SU-DHL-6 (cell line): ENCODE measurements at regions not wholly inside any gene's neighbourhood (a gene's known extent, or its start where the extent isn't known, plus 50 kb on each side); places are given as distances from the start of the nearest gene placed in this dataset.

Experiments used
- H2AFZ ChIP-seq: fragments of 200-600 bp; sonication (generic); 2 replicates; pipeline ENCODE4 v1.6.1; 2014; ENCODE audit warnings: low read depth, mild to moderate bottlenecking, moderate library complexity, mixed read lengths, antibody characterized with exemption, low read length; ENCODE audit not compliant: severe bottlenecking
- H3F3A ChIP-seq: fragments of 200-600 bp; shearing (Covaris generic); 2 replicates; pipeline ENCODE4 v1.6.0; 2016; ENCODE audit warnings: antibody characterized with exemption, mild to moderate bottlenecking; ENCODE audit not compliant: insufficient read depth
- H3K27ac ChIP-seq: fragments of 200-600 bp; sonication (generic); 2 replicates; pipeline ENCODE4 v1.5.1; 2016; ENCODE audit warnings: low read depth, mild to moderate bottlenecking, low read length, moderate library complexity, mixed read lengths
- H3K27me3 ChIP-seq: fragments of 200-600 bp; sonication (generic), shearing (Covaris generic); 2 replicates; pipeline ENCODE4 v1.6.0; 2014; ENCODE audit warnings: mild to moderate bottlenecking, low read length
- H3K36me3 ChIP-seq: fragments of 200-600 bp; sonication (generic); 2 replicates; pipeline ENCODE4 v1.6.1; 2014; ENCODE audit warnings: mild to moderate bottlenecking, low read length, mixed read lengths
- H3K4me2 ChIP-seq: fragments of 300-600, 200-600 bp; shearing (Covaris generic), sonication (generic); 2 replicates; pipeline ENCODE4 v1.6.0; 2014; ENCODE audit warnings: low read length, low read depth, mild to moderate bottlenecking; ENCODE audit not compliant: poor library complexity, severe bottlenecking
- H3K4me3 ChIP-seq: fragments of 200-600 bp; sonication (generic); 2 replicates; pipeline ENCODE4 v1.5.1; 2014; ENCODE audit warnings: antibody characterized with exemption, low read length, mild to moderate bottlenecking, mixed read lengths; ENCODE audit not compliant: insufficient read depth, poor library complexity, severe bottlenecking
- H3K79me2 ChIP-seq: fragments of 200-600 bp; sonication (generic); 2 replicates; pipeline ENCODE4 v1.6.1; 2014; ENCODE audit warnings: mild to moderate bottlenecking, low read length, moderate library complexity; ENCODE audit not compliant: insufficient read depth
- H3K9ac ChIP-seq: fragments of 200-600 bp; sonication (generic); 2 replicates; pipeline ENCODE4 v1.7.0; 2014; ENCODE audit warnings: mild to moderate bottlenecking, low read length
- H3K9me2 ChIP-seq: fragments of 200-600 bp; sonication (generic); replicated peaks from 2 replicates; pipeline ENCODE4 v1.6.1; 2014; ENCODE audit warnings: low read length; ENCODE audit not compliant: insufficient read depth
- H3K9me3 ChIP-seq: fragments of 200-600 bp; sonication (generic); 2 replicates; pipeline ENCODE4 v1.6.1; 2014; ENCODE audit warnings: low read length, mixed read lengths; ENCODE audit not compliant: insufficient read depth
- H4K20me1 ChIP-seq: fragments of 200-600 bp; sonication (generic); 2 replicates; pipeline ENCODE4 v1.6.1; 2014; ENCODE audit warnings: low read depth, mild to moderate bottlenecking, antibody characterized with exemption, low read length, moderate library complexity, mixed read lengths
- CTCF ChIP-seq: fragments of 200-600 bp; sonication (generic); IDR thresholded peaks from one replicate; pipeline ENCODE4 v1.5.1; 2017; ENCODE audit warnings: antibody characterized with exemption, mild to moderate bottlenecking, low read length, moderate library complexity; ENCODE audit not compliant: insufficient read depth, poor library complexity, severe bottlenecking
- EZH2phosphoT487 ChIP-seq: fragments of 200-600 bp; sonication (generic), shearing (Covaris generic); conservative IDR thresholded peaks from 2 replicates; pipeline ENCODE4 v1.6.1; 2018; ENCODE audit warnings: mild to moderate bottlenecking, antibody characterized with exemption, low read length, moderate library complexity, mixed read lengths

GRCh38 chr15:81789403-81789802 is 256.4 kb downstream of the MEX3B start:
- no peaks in the 10 kb centered on the region for H3K36me3 ChIP-seq
- no peak overlapping the region for H3K4me2 ChIP-seq
- H3K9me3 ChIP-seq: no peaks in the 10 kb centered on the region
- no peak overlapping the region for H3K27ac ChIP-seq
- TF ChIP-seq EZH2phosphoT487 (no peak), CTCF (no peak)
- H4K20me1 ChIP-seq: no peaks in the 10 kb centered on the region
- H3K79me2 ChIP-seq: no peaks in the 10 kb centered on the region
- H3K9ac ChIP-seq: no peak overlapping the region
- no peaks in the 10 kb centered on the region for H3K9me2 ChIP-seq
- no peak overlapping the region for H2AFZ ChIP-seq
- H3F3A ChIP-seq: no peaks in the 10 kb centered on the region
- no peaks in the 10 kb centered on the region for H3K27me3 ChIP-seq
- no peak overlapping the region for H3K4me3 ChIP-seq

- Histone ChIP-seq H3F3A (no peaks in the 10 kb centered on the region), H3K9ac (no peak overlapping the region), H3K27me3 (no peaks in the 10 kb centered on the region), H3K79me2 (no peaks in the 10 kb centered on the region), H3K4me3 (no peak overlapping the region), H3K36me3 (no peaks in the 10 kb centered on the region), H3K9me3 (no peaks in the 10 kb centered on the region), H3K4me2 (no peak overlapping the region), H4K20me1 (no peaks in the 10 kb centered on the region), H3K9me2 (no peaks in the 10 kb centered on the region), H3K27ac (no peak overlapping the region), H2AFZ (no peak overlapping the region)
- TF ChIP-seq CTCF: no peak
- no peak for TF ChIP-seq EZH2phosphoT487
These were observed 259.0 kb downstream of the MEX3B start for GRCh38 chr15:81786776-81787175.

GRCh38 chr15:81785679-81786078 is 260.1 kb downstream of the MEX3B start:
- H4K20me1 ChIP-seq: no peaks in the 10 kb centered on the region
- H3K36me3 ChIP-seq: no peaks in the 10 kb centered on the region
- H3K27me3 ChIP-seq: no peaks in the 10 kb centered on the region
- no peak overlapping the region for H3K9ac ChIP-seq
- no peaks in the 10 kb centered on the region for H3K79me2 ChIP-seq
- H3F3A ChIP-seq: no peaks in the 10 kb centered on the region
- H2AFZ ChIP-seq: no peak overlapping the region
- no peak overlapping the region for H3K27ac ChIP-seq
- TF ChIP-seq CTCF: no peak
- TF ChIP-seq EZH2phosphoT487: no peak
- H3K9me2 ChIP-seq: no peaks in the 10 kb centered on the region
- H3K4me3 ChIP-seq: no peak overlapping the region
- H3K4me2 ChIP-seq: no peak overlapping the region
- no peaks in the 10 kb centered on the region for H3K9me3 ChIP-seq

- Histone ChIP-seq H3K9ac (no peak overlapping the region), H3K36me3 (no peaks in the 10 kb centered on the region), H4K20me1 (no peaks in the 10 kb centered on the region), H3F3A (no peaks in the 10 kb centered on the region), H3K9me3 (no peaks in the 10 kb centered on the region), H3K4me2 (no peak overlapping the region), H3K27ac (no peak overlapping the region), H3K9me2 (no peaks in the 10 kb centered on the region), H3K4me3 (no peak overlapping the region), H3K79me2 (no peaks in the 10 kb centered on the region), H2AFZ (no peak overlapping the region), H3K27me3 (no peaks in the 10 kb centered on the region)
- TF ChIP-seq EZH2phosphoT487: no peak
- TF ChIP-seq CTCF: no peak
These were observed 260.6 kb downstream of the MEX3B start for GRCh38 chr15:81785181-81785580.
